Fibroblast of the aortic adventitia (primary cell): ENCODE measurements at regions not wholly inside any gene's neighbourhood (a gene's known extent, or its start where the extent isn't known, plus 50 kb on each side); places are given as distances from the start of the nearest gene placed in this dataset.

Source experiments
- DNase-seq: peaks from one replicate; pipeline ENCODE4 v3.0.0-alpha.2; 2010; ENCODE audit warnings: low read depth
- H3K4me3 ChIP-seq: 2 replicates; pipeline ENCODE4 v1.5.1; 2011; ENCODE audit warnings: low read depth, mild to moderate bottlenecking, control low read depth, low read length, moderate library complexity
- TF ChIP-seq, protein P1 (sequence below): IDR thresholded peaks from 2 replicates; pipeline ENCODE4 v1.5.1; 2011; ENCODE audit warnings: mild to moderate bottlenecking, low read length, control low read depth, inconsistent platforms; ENCODE audit not compliant: insufficient read depth

DNA sequence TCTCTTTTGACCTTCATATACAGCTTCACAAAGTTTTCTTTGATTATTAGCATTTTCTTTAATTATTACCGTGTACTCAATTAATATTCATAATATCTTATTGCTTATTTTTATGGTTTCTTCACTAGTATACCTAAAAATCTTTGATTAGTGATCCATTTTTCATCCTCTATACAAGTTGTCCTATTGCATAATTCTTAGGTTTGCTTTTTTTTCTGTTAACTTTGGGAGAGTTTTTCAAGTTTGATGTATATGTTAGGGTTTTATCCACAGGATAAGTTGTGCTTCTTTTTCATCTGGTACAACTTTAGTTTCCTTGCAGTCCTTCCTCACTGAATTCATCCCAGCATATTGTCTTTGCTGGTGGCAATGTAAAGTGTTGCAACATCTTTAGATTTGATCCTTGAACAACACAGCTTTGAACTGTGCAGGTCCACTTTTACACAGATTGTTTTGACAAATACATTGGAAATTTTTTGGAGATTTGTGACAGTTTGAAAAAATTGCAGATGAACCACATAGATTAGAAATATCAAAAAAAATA lies 88.6 kb upstream of the NAV3 start:
- TF ChIP-seq, protein P1, sequence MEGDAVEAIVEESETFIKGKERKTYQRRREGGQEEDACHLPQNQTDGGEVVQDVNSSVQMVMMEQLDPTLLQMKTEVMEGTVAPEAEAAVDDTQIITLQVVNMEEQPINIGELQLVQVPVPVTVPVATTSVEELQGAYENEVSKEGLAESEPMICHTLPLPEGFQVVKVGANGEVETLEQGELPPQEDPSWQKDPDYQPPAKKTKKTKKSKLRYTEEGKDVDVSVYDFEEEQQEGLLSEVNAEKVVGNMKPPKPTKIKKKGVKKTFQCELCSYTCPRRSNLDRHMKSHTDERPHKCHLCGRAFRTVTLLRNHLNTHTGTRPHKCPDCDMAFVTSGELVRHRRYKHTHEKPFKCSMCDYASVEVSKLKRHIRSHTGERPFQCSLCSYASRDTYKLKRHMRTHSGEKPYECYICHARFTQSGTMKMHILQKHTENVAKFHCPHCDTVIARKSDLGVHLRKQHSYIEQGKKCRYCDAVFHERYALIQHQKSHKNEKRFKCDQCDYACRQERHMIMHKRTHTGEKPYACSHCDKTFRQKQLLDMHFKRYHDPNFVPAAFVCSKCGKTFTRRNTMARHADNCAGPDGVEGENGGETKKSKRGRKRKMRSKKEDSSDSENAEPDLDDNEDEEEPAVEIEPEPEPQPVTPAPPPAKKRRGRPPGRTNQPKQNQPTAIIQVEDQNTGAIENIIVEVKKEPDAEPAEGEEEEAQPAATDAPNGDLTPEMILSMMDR = no peak
- DNase-seq = no peak
- H3K4me3 ChIP-seq = no peak overlapping the region

DNA sequence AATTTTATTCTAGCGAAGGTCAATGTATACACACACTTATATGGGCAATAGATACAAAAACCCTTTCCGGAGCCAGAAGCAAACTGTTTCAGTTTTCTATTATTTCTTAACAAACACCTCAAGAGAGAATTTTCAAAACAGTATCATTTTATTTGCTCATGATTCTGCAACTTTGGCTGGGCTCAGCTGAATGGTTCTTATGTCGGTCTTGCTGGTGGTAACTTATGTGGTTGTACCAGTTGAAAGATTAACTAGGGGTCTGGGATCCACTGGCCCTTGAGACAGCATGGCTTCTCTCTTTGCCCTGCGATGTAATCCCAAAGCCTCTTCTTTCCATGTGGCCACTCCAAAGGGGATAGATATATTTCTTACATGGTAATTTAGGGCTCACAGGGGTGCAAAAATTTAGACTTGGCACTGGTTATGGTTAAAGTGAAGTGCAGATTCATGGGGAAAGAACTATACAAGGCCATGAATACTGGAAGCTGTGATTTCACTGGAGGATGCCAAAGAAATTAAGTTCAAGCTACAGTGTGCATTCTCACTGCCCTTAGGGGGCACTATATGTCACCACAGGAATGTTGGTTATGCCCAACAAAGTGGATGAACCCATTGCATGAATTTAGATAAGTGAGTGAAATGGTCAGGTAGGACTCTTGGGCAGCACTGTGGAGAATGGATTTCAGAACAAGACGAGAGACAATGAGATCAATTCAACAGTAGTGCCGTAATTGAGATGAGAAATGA lies 94.3 kb upstream of the NAV3 start:
- DNase-seq = no peak
- no peak overlapping the region for H3K4me3 ChIP-seq
- TF ChIP-seq, protein P1 = no peak

DNA sequence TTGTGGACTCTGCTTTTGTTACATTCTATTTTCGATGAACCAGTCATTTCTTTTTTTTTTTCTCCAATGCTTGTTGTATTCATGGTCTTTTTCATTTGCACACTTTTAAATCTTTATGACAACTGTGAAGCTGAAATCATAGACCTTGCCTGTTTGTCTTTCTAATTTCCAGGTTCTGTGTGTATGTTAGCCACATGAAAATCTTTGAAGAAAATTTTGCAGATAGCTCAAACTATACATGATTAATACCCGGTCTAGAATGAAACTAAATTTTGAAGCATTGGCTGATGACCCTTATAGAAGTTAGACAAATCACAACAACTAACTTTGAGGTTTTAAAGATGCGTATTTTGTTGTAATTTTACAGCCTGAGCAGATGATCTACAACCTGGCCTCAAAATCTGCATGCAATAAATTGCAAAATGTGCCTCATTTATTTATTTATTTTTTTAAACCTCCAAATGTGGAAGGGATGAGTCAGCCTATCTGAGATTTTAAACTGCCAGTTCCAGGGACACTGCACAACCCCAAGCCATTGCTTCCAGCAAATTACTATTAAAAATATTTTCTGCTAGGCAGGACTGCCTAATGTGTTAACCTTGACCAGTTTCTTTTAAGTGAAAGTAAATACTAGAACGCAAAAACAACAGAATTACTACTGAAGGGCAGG lies 96.3 kb upstream of the NAV3 start:
- TF ChIP-seq, protein P1 = no peak
- peak; percentile 65 for DNase-seq
- H3K4me3 ChIP-seq = no peak overlapping the region

DNA sequence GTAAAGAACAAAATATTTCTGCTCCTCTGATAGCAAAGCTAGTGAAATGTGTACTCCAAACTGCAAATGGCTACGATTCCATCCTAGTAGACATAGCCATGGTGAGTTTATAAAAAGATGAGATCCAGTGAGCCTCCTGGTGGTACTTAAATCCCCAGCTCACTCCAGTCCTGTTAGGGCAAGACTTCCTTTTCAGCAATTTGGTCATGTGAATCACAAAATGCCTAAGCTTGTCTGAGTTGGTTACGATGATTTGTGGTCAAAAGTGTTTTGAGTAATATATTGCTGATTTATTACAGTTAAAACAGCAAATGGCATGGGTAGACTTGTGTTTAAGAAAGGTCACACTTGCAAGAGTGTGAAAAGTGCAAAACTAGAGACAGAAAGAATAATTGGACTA lies 102.7 kb upstream of the NAV3 start:
- TF ChIP-seq, protein P1 = no peak
- H3K4me3 ChIP-seq = no peak overlapping the region
- no peak for DNase-seq

DNA sequence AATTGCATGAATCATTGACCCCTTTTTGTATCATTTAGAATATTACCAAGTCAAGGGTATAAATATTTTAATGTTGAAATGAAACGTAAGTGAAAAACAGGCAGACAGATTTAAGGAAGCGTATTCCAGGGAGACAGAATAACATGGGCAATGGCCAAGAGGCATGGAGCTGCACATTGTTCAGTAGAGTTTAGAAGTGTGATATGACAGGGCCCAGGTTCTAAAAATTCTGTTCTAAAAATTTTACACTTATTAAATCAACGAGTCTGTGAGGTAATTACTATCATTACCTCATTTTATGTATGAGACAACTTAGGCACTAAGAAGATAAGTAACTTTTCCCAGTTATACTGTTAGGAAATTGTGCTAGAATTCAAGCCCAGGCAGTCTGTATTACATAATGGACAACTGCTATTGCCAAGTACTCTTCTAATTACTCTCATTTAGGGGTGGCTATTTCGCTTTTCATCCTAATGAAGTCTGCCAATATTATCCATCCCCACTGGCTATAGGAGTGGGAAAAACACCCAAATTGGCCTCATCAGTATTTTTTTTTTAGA lies 103.2 kb upstream of the NAV3 start:
- DNase-seq = no peak
- H3K4me3 ChIP-seq = no peak overlapping the region
- TF ChIP-seq, protein P1 = no peak

DNA sequence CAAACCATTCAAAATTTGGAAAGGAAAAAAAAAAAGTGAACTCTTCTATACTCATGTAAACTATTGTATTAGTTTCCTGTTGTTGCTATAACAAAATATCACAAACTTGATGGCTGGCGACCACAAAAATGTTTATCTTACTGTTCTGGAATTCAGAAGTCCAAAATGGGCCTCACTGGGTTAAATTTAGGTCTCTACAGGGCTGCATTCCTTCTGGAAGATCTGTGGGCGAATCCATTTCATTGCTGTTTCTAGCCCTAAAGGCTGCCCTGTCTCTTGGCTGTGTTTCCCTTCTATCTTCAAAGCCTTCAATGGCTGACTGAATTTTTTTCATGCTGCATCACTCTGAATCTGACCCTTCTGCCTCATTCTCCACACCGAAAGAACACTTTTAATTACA lies 105.1 kb upstream of the NAV3 start:
- TF ChIP-seq, protein P1 = no peak
- DNase-seq = peak; percentile 63
- no peak overlapping the region for H3K4me3 ChIP-seq
